GM19238 (cell line): ENCODE measurements at regions not wholly inside any gene's neighbourhood (a gene's known extent, or its start where the extent isn't known, plus 50 kb on each side); places are given as distances from the start of the nearest gene placed in this dataset.

Experiments used
- DNase-seq: peaks from one replicate; pipeline ENCODE4 v3.0.0; 2011; ENCODE audit warnings: low spot score; ENCODE audit not compliant: insufficient read length

- no peak for DNase-seq
Measured at GRCh38 chr13:74973935-74974879, 507.8 kb downstream of the TBC1D4 start.

- DNase-seq: no peak
Measured at GRCh38 chr13:74969419-74969818, 512.5 kb downstream of the TBC1D4 start.

GRCh38 chr13:74966814-74967424 lies 515.0 kb downstream of the TBC1D4 start:
- DNase-seq: no peak

GRCh38 chr13:74966275-74966674 lies 515.7 kb downstream of the TBC1D4 start:
- no peak for DNase-seq

GRCh38 chr13:74945637-74946036 lies 536.3 kb downstream of the TBC1D4 start:
- DNase-seq: no peak

- DNase-seq: no peak
Measured at GRCh38 chr13:74931698-74932433, 550.1 kb downstream of the TBC1D4 start.

- DNase-seq: no peak
Measured at GRCh38 chr13:74930402-74931165, 551.4 kb downstream of the TBC1D4 start.

- no peak for DNase-seq
Measured at GRCh38 chr13:74929436-74929835, 552.5 kb downstream of the TBC1D4 start.

GRCh38 chr13:74927823-74928222 lies 554.1 kb downstream of the TBC1D4 start:
- no peak for DNase-seq

GRCh38 chr13:74922963-74923362 lies 559.0 kb downstream of the TBC1D4 start:
- DNase-seq: no peak

GRCh38 chr13:74921326-74921725 lies 560.6 kb downstream of the TBC1D4 start:
- DNase-seq: no peak

GRCh38 chr13:74920920-74921319 lies 561.0 kb downstream of the TBC1D4 start:
- no peak for DNase-seq

GRCh38 chr13:74920361-74920760 lies 561.6 kb downstream of the TBC1D4 start:
- no peak for DNase-seq

- no peak for DNase-seq
Measured at GRCh38 chr13:74919914-74920313, 562.1 kb downstream of the TBC1D4 start.

- DNase-seq: no peak
Measured at GRCh38 chr13:74912898-74913297, 569.1 kb downstream of the TBC1D4 start.

GRCh38 chr13:74910415-74910814 lies 571.6 kb downstream of the TBC1D4 start:
- DNase-seq: no peak

- DNase-seq: no peak
Measured at GRCh38 chr13:74907788-74908187, 574.2 kb downstream of the TBC1D4 start.

- no peak for DNase-seq
Measured at GRCh38 chr13:74904556-74904955, 577.4 kb downstream of the TBC1D4 start.

- DNase-seq: no peak
Measured at GRCh38 chr13:74895042-74895796, 586.8 kb downstream of the TBC1D4 start.

GRCh38 chr13:74892096-74892495 lies 589.9 kb downstream of the TBC1D4 start:
- no peak for DNase-seq

GRCh38 chr13:74891610-74892009 lies 590.4 kb downstream of the TBC1D4 start:
- DNase-seq: no peak
